GM10266 (cell line): ENCODE measurements at regions not wholly inside any gene's neighbourhood (a gene's known extent, or its start where the extent isn't known, plus 50 kb on each side); places are given as distances from the start of the nearest gene placed in this dataset.
"Not testable (repeated sequence)": the region's sequence is repeated elsewhere in the genome, so short reads cannot be mapped to it uniquely, and the experiment has no call there.

ENCODE experiments used
- DNase-seq: peaks from one replicate; pipeline ENCODE4 v3.0.0; 2012; ENCODE audit errors: extremely low spot score
- TF ChIP-seq, protein P1 (sequence below): IDR thresholded peaks from 2 replicates; pipeline ENCODE4 v1.5.1; 2012; ENCODE audit warnings: mild to moderate bottlenecking, low read depth; ENCODE audit not compliant: control insufficient read depth, insufficient read depth; ENCODE audit errors: missing control alignments

DNA sequence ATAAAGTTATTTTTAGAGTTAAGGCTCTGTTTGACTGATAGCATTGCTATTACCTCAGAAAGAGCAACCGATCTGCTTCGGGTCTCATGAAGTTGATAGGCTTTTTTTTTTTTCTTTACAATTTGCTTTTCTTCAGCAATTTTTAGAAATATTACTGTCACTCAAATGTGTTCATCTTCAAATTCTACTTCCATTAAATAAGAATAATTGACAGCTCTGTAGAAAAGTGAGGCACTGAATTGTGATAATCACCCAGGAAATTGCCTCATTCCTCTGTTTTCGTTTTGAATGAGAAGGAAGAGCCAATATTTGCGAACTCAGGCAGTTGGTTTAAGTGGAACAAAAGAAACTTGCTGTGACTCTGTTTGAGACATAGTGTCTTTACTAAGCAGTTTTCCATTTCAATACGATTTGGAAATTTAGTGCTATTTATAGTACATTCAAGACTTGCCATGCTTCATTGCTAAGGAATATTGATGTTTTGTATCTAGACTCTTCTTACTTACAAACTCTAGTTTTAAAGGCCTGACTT lies 700.5 kb upstream of the CDH10 start:
- DNase-seq: no peak
- TF ChIP-seq, protein P1, sequence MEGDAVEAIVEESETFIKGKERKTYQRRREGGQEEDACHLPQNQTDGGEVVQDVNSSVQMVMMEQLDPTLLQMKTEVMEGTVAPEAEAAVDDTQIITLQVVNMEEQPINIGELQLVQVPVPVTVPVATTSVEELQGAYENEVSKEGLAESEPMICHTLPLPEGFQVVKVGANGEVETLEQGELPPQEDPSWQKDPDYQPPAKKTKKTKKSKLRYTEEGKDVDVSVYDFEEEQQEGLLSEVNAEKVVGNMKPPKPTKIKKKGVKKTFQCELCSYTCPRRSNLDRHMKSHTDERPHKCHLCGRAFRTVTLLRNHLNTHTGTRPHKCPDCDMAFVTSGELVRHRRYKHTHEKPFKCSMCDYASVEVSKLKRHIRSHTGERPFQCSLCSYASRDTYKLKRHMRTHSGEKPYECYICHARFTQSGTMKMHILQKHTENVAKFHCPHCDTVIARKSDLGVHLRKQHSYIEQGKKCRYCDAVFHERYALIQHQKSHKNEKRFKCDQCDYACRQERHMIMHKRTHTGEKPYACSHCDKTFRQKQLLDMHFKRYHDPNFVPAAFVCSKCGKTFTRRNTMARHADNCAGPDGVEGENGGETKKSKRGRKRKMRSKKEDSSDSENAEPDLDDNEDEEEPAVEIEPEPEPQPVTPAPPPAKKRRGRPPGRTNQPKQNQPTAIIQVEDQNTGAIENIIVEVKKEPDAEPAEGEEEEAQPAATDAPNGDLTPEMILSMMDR: no peak

DNA sequence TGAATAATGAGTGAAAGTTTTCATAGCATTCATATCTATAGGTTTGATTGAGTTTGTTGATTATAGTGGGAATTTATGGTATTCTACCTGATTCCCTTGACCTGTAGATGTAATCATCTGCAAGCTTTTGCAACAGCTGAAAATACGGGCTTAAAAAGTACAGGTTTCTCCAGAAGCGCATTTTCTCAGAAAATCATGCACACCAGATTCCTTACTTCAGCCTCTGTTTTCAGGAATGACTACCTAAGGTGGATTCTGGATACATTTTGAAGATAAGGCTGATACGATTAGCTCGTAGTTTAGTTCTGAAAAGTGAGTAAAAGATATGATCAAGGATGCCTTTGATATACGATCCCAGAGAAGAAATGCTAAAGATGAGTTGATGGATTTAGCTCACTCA lies 694.8 kb upstream of the CDH10 start:
- no peak for DNase-seq
- TF ChIP-seq, protein P1: no peak

DNA sequence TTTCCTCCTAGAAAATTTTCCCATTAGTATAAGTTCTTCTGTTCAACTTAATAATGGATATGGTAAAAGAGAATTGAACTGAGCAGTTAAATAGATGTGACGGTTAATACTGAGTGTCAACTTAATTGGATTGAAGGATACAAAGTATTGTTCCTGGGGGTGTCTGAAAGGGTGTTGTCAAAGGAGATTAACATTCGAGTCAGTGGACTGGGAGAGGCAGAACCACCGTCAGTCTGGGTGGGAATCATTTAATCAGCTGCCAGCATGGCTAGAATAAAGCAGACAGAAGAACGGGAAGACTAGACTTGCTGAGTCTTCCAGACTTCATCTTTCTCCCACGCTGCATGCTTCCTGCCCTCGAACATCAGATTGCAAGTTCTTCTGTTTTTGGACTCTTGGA lies 689.6 kb upstream of the CDH10 start:
- no peak for DNase-seq
- TF ChIP-seq, protein P1: no peak

DNA sequence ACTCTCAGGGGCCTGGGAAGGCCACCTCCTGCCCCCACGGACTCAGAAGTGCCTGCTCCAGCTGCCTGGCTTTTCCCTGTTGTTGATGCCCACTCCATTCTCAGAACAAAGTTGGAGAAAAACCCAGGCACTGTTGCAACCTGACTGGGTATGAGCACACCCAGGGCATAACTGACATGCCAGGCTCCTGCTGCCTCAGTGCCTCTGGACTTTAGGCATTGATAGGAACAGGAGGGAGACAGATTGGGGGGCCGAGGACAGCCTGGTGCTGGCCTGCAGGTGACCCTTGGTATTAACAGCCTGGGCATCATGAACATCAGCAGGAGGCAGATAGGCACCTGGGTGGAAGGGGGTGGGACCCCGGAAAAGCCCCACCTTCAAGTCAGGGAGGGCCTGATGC lies 685.9 kb upstream of the CDH10 start:
- no peak for DNase-seq
- TF ChIP-seq, protein P1: no peak

DNA sequence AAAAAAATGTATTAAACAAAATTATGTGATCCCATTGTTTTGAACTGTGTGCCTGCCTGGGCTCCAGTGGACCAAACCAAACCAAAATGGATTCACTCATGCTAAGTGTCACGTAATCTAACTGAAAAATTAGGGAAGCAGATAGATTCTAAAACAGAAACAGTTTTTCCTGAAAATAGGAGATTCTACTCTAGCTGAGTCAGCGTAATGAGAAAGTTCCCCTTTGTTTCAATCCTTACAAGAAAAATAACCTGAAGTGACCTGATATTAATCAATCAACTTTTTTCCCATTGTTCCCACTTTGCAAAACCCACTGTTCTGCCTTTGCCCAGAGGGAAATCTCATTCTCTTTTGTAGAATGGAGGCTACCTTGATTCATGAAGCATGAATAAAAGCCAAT lies 682.4 kb upstream of the CDH10 start:
- DNase-seq: no peak
- TF ChIP-seq, protein P1: no peak

DNA sequence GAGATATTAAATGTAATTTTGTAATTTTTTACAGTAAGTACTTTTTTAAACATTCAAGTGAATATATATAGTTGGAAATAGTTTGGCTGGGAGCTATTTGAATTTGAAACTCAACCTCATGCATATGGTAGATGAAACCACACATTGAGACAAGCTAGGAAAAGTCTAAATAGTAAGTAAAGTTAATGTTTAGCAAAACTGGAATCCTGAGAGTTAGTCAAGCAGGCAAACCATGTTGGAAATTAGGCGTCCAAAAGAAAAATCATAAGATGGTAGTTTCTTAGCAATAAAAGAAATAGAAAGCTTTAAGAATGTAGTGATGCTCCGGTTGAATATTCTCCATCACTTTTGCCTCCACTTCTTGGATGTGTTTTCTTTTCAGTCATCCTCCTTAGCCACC lies 657.1 kb upstream of the CDH10 start:
- no peak for DNase-seq
- TF ChIP-seq, protein P1: no peak

DNA sequence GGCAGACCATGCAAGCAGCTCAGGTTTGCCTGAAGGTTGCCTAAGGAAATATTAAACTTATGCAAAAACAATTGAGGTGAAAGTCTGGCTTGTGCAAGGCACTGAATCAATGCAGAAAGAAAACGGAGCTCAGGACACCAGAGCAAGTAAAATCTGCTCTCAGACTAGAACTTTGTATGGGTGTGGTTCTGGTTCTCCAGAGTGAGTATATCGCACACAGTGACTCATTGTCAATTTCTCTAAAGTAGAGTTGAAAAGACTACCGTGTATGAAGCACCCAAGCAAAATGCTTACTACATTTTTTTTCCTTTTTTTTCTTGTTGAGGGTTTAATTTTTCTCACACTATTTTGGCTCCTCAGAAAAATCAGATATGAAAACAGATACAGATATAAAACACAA lies 650.3 kb upstream of the CDH10 start:
- TF ChIP-seq, protein P1: no peak
- no peak for DNase-seq

DNA sequence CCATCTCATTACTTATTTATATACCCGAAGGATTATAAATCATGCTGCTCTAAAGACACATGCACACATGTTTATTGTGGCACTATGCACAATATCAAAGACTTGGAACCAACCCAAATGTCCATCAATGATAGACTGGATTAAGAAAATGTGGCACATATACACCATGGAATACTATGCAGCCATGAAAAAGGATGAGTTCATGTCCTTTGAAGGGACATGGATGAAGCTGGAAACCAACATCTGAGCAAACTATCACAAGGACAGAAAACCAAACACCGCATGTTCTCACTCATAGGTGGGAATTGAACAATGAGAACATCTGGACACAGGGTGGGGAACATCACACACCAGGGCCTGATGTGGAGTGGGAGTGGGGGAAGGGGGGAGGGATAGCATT lies 645.0 kb upstream of the CDH10 start:
- not testable (repeated sequence) for DNase-seq
